Activated CD8-positive, alpha-beta T cell treated with anti-CD3 and anti-CD28 coated beads, Interleukin-2, amount 10 ng/mL, durations not matched to agents 7 days and 5 days (primary cell): ENCODE measurements at regions not wholly inside any gene's neighbourhood (a gene's known extent, or its start where the extent isn't known, plus 50 kb on each side); places are given as distances from the start of the nearest gene placed in this dataset.

Experiments used
- ATAC-seq: fragments of 150-1000 bp; cut with Tn5 transposase; one replicate; pipeline ENCODE4 v1.10.0; 2021; ENCODE audit warnings: moderate library complexity
- CTCF ChIA-PET: fragments of 350-600 bp; sonication (Branson Sonifier 250); formaldehyde crosslinking; loops from one replicate; lab custom pipeline; 2021; ENCODE audit warnings: antibody characterized with exemption; lab: Charles Lee
- POLR2A ChIA-PET: fragments of 350-600 bp; sonication (Branson Sonifier 250); formaldehyde crosslinking; loops from one replicate; lab custom pipeline; 2021; ENCODE audit warnings: antibody characterized with exemption; lab: Charles Lee
- DNase-seq: peaks from one replicate; pipeline ENCODE4 v3.0.0-alpha.2; 2020
- H3K27ac Mint-ChIP-seq: one replicate; pipeline ENCODE4 v1.8.0; 2021; ENCODE audit warnings: mild to moderate bottlenecking, mixed read lengths
- H3K27me3 Mint-ChIP-seq: one replicate; pipeline ENCODE4 v1.8.0; 2021; ENCODE audit warnings: low read depth, mixed read lengths
- H3K36me3 Mint-ChIP-seq: one replicate; pipeline ENCODE4 v1.8.0; 2021; ENCODE audit warnings: low read depth, mixed read lengths
- H3K4me1 Mint-ChIP-seq: one replicate; pipeline ENCODE4 v1.8.0; 2021; ENCODE audit warnings: low read depth, mixed read lengths
- H3K4me3 Mint-ChIP-seq: one replicate; pipeline ENCODE4 v1.8.0; 2021; ENCODE audit warnings: mild to moderate bottlenecking, mixed read lengths
- H3K9me3 Mint-ChIP-seq: one replicate; pipeline ENCODE4 v1.8.0; 2022; ENCODE audit warnings: mixed read lengths; ENCODE audit not compliant: insufficient read depth

- Mint-ChIP-seq H3K27me3 (no peaks in the 10 kb centered on the region), H3K27ac (no peak overlapping the region), H3K4me3 (no peak overlapping the region), H3K4me1 (no peaks in the 10 kb centered on the region), H3K36me3 (peaks cover 3% of the 10 kb centered on the region), H3K9me3 (peaks cover 61% of the 10 kb centered on the region)
- no peak for ATAC-seq
- DNase-seq = no peak
- POLR2A ChIA-PET = no interaction called here
- CTCF ChIA-PET = no interaction called here
Observed at GRCh38 chr16:35736546-35736945, 2277.1 kb downstream of the TP53TG3F start.

- Mint-ChIP-seq H3K4me1 (no peaks in the 10 kb centered on the region), H3K4me3 (no peak overlapping the region), H3K36me3 (peaks cover 3% of the 10 kb centered on the region), H3K27ac (no peak overlapping the region), H3K9me3 (peaks cover 61% of the 10 kb centered on the region), H3K27me3 (no peaks in the 10 kb centered on the region)
- ChIA-PET CTCF (no interaction called here), POLR2A (no interaction called here)
- ATAC-seq (no peak), DNase-seq (no peak)
Observed at GRCh38 chr16:35737076-35737475, 2277.7 kb downstream of the TP53TG3F start.

GRCh38 chr16:35741546-35741945 lies 2282.1 kb downstream of the TP53TG3F start:
- POLR2A ChIA-PET = no interaction called here
- Mint-ChIP-seq H3K9me3 (peaks cover 55% of the 10 kb centered on the region), H3K27me3 (no peaks in the 10 kb centered on the region), H3K4me3 (no peak overlapping the region), H3K27ac (no peak overlapping the region), H3K36me3 (peaks cover under 1% of the 10 kb centered on the region), H3K4me1 (no peaks in the 10 kb centered on the region)
- ATAC-seq (no peak), DNase-seq (no peak)
- CTCF ChIA-PET = no interaction called here

DNA sequence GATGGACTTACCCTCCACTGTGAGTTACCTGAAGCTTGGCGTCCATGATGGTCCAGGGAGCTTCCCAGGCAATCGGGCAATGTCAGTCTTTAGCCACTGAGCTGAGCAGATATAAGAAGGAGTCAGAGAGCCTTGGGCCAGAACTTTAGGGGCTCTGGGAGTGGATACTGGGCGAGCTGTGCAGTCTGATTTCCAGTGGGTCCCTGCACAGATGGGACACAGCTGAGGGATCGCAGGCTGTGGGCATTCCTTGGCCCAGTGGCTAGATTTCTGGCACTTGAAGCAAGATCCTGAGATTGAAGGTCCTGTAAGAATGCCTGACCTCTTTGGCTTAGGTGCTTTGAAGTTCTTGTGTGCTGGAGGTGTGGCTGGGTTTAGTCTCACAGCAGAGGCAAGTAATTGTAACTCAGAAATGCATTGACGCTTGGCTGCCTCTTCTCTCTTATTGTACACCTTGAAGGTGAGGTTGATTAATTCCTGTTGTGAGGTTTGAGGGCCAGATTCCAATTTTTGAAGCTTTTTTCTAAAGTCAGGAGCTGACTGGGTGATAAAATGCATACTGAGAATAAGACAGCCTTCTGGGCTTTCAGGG lies 2283.8 kb downstream of the TP53TG3F start:
- no peak for ATAC-seq
- POLR2A ChIA-PET = no interaction called here
- Mint-ChIP-seq H3K27me3 (no peaks in the 10 kb centered on the region), H3K9me3 (peaks cover 60% of the 10 kb centered on the region), H3K4me1 (no peaks in the 10 kb centered on the region), H3K36me3 (no peaks in the 10 kb centered on the region), H3K27ac (no peak overlapping the region), H3K4me3 (no peak overlapping the region)
- DNase-seq = no peak
- CTCF ChIA-PET = no interaction called here

- no peak for ATAC-seq
Observed at GRCh38 chr16:35744084-35744483, 2284.7 kb downstream of the TP53TG3F start.

GRCh38 chr16:35744726-35745125 lies 2285.3 kb downstream of the TP53TG3F start:
- POLR2A ChIA-PET = no interaction called here
- peaks cover 52% of the 10 kb centered on the region for H3K9me3 Mint-ChIP-seq
- no peak for DNase-seq
- no peak overlapping the region for H3K4me3 Mint-ChIP-seq
- H3K27me3 Mint-ChIP-seq = no peaks in the 10 kb centered on the region
- no peaks in the 10 kb centered on the region for H3K4me1 Mint-ChIP-seq
- ATAC-seq = no peak
- CTCF ChIA-PET = no interaction called here
- no peaks in the 10 kb centered on the region for H3K36me3 Mint-ChIP-seq
- H3K27ac Mint-ChIP-seq = no peak overlapping the region

More at GRCh38 chr16:35744084-35744483, 2284.7 kb downstream of the TP53TG3F start:
- H3K4me1 Mint-ChIP-seq = no peaks in the 10 kb centered on the region
- peaks cover 56% of the 10 kb centered on the region for H3K9me3 Mint-ChIP-seq
- no peaks in the 10 kb centered on the region for H3K27me3 Mint-ChIP-seq
- H3K36me3 Mint-ChIP-seq = no peaks in the 10 kb centered on the region
- ChIA-PET CTCF (no interaction called here), POLR2A (no interaction called here)
- no peak overlapping the region for H3K27ac Mint-ChIP-seq
- H3K4me3 Mint-ChIP-seq = no peak overlapping the region
- no peak for DNase-seq

DNA sequence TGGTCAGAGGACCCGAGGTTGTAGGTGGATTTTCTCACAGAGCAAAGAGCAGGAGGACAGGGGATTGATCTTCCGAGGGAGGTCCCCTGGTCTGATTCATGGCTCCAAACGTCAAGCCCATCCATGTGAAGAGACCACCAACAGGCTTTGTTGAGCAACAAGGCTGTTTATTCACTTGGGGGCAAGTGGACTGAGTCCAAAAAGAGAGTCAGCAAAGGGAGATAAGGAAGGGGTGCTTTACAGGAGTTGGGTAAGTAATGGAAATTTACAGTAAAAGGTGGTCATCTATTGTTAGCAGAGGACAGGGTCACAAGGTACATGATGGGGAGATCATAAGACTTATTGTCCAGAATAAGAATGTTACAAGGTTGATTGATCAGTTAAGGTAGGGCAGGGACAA lies 2285.8 kb downstream of the TP53TG3F start:
- ChIA-PET POLR2A (no interaction called here), CTCF (no interaction called here)
- Mint-ChIP-seq H3K36me3 (no peaks in the 10 kb centered on the region), H3K4me1 (no peaks in the 10 kb centered on the region), H3K27me3 (no peaks in the 10 kb centered on the region), H3K27ac (no peak overlapping the region), H3K9me3 (peaks cover 48% of the 10 kb centered on the region), H3K4me3 (no peak overlapping the region)
- DNase-seq = no peak
- no peak for ATAC-seq

DNA sequence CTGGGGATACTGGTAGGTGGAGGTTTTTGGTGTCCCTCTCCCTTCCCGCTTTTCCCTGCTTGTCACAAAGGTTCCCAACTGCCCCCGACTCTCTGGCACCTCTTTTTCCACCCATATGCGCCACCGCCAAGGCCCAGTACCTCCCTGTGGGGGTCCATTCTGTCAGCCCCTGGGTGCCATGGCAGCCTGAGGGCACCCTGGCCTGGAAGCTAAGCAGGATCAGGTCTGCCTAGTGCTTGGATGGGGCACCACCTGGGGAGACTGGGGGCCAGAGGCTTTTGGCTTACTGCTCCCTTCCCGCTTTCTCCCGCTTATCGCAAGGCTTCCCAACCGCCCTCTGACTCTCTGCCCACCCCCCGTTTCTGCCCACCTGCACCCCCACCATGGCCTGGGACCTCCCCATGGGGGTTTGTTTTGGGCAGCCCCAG lies 2286.4 kb downstream of the TP53TG3F start:
- no peak for ATAC-seq
- CTCF ChIA-PET = no interaction called here
- peaks cover 43% of the 10 kb centered on the region for H3K9me3 Mint-ChIP-seq
- H3K4me3 Mint-ChIP-seq = no peak overlapping the region
- no peaks in the 10 kb centered on the region for H3K36me3 Mint-ChIP-seq
- no peak for DNase-seq
- H3K4me1 Mint-ChIP-seq = no peaks in the 10 kb centered on the region
- POLR2A ChIA-PET = no interaction called here
- H3K27ac Mint-ChIP-seq = no peak overlapping the region
- no peaks in the 10 kb centered on the region for H3K27me3 Mint-ChIP-seq

DNA sequence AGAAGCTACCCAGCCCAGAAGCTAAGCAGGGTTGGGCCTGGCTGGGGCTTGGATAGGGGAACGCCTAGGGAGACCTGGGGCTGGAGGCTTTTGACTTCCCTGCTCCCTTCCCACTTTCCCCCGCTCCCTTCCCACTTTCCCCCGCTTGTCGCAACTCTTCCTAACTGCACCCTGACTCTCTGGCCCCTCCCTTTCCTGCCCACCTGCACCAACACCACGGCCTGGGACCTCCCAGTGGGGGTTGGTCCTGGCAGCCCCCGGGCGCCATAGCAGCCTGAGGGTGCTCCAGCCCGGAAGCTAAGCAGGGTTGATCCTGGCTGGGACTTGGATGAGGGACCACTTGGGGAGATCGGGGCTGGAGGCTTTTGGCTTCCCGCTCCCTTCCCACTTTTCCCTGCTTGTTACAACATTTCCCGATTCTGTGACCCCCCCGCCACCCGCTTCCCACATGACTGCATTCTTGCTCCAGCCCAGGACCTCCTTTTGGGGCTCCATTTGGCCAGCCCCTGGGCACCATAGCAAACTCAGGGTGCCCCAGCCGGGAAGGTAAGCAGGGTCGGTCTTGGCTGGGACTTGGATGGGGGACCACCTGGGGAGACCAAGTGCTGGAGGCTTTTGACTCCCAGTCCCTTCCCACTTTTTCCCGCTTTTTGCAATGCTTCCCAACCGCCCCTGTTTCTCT lies 2287.0 kb downstream of the TP53TG3F start:
- H3K27me3 Mint-ChIP-seq = no peaks in the 10 kb centered on the region

GRCh38 chr16:35746963-35747657 lies 2287.7 kb downstream of the TP53TG3F start:
- DNase-seq (no peak), ATAC-seq (no peak)
- CTCF ChIA-PET = no interaction called here
- no peaks in the 10 kb centered on the region for H3K36me3 Mint-ChIP-seq
- POLR2A ChIA-PET = no interaction called here
- H3K4me3 Mint-ChIP-seq = no peak overlapping the region
- no peak overlapping the region for H3K27ac Mint-ChIP-seq
- peaks cover 30% of the 10 kb centered on the region for H3K9me3 Mint-ChIP-seq
- no peaks in the 10 kb centered on the region for H3K4me1 Mint-ChIP-seq
- no peaks in the 10 kb centered on the region for H3K27me3 Mint-ChIP-seq

More for the DNA sequence above, 2287.0 kb downstream of the TP53TG3F start:
- ATAC-seq (no peak), DNase-seq (no peak)
- no peaks in the 10 kb centered on the region for H3K36me3 Mint-ChIP-seq
- no peaks in the 10 kb centered on the region for H3K4me1 Mint-ChIP-seq
- POLR2A ChIA-PET = no interaction called here
- H3K9me3 Mint-ChIP-seq = peaks cover 37% of the 10 kb centered on the region
- H3K4me3 Mint-ChIP-seq = no peak overlapping the region
- H3K27ac Mint-ChIP-seq = no peak overlapping the region
- CTCF ChIA-PET = no interaction called here

DNA sequence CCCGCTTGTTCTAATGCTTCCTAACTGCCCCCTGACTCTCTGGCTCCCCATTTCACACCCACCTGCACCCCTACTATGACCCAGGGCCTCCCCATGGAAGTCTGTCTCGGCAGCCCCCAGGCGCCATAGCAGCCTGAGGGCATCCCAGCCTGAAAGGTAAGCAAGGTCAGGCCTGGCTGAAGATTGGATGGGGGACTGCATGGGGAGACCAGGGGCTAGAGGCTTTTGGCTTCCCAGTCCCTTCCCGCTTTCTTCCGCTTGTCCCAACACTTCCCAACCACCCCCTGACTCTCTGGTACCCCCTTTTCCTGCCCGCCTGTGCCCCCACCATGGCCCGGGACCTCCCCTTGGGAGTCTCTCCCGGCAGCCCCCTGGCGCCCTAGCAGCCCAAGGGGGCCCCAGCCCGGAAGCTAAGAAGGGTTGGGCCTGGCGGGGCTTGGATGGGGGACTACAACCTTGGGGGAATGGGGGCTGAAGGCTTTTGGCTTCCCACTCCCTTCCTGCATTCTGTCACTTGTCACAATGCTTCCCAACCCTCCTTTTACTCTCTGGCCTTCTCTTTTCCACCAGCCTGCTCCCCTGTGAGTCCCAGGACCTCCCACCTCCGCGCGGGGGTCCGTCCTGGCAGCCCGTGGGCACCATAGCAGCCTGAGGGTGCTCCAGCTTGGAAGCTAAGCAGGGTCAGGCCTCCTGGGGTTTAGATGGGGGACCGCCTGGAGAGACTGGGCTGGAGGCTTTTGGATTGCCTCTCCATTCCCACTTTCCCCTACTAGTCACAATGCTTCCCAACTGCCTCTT lies 2288.4 kb downstream of the TP53TG3F start:
- Mint-ChIP-seq H3K27ac (no peak overlapping the region), H3K4me1 (no peaks in the 10 kb centered on the region), H3K9me3 (peaks cover 22% of the 10 kb centered on the region), H3K4me3 (no peak overlapping the region), H3K27me3 (no peaks in the 10 kb centered on the region), H3K36me3 (no peaks in the 10 kb centered on the region)
- DNase-seq = no peak
- ChIA-PET POLR2A (no interaction called here), CTCF (no interaction called here)
- ATAC-seq = no peak
